HL-60 (cell line): ENCODE measurements at regions not wholly inside any gene's neighbourhood (a gene's known extent, or its start where the extent isn't known, plus 50 kb on each side); places are given as distances from the start of the nearest gene placed in this dataset.

Experiments used
- GABPA ChIP-seq: IDR thresholded peaks from 2 replicates; pipeline ENCODE4 v1.6.1; 2012; ENCODE audit warnings: low read depth
- POLR2AphosphoS5 ChIP-seq: IDR thresholded peaks from 2 replicates; pipeline ENCODE4 v1.6.1; 2012; ENCODE audit warnings: low read depth
- TF ChIP-seq, protein P1 (sequence below): IDR thresholded peaks from one replicate; pipeline ENCODE4 v1.5.1; 2011; ENCODE audit warnings: low read length, control low read depth, inconsistent platforms; ENCODE audit not compliant: insufficient read depth
- TF ChIP-seq, protein P2 (sequence below): IDR thresholded peaks from 2 replicates; pipeline ENCODE4 v1.6.1; 2012; ENCODE audit warnings: low read depth; ENCODE audit not compliant: insufficient replicate concordance

GRCh38 chr14:88986146-88986841 is 161.8 kb downstream of the TTC8 start:
- TF ChIP-seq, protein P1, sequence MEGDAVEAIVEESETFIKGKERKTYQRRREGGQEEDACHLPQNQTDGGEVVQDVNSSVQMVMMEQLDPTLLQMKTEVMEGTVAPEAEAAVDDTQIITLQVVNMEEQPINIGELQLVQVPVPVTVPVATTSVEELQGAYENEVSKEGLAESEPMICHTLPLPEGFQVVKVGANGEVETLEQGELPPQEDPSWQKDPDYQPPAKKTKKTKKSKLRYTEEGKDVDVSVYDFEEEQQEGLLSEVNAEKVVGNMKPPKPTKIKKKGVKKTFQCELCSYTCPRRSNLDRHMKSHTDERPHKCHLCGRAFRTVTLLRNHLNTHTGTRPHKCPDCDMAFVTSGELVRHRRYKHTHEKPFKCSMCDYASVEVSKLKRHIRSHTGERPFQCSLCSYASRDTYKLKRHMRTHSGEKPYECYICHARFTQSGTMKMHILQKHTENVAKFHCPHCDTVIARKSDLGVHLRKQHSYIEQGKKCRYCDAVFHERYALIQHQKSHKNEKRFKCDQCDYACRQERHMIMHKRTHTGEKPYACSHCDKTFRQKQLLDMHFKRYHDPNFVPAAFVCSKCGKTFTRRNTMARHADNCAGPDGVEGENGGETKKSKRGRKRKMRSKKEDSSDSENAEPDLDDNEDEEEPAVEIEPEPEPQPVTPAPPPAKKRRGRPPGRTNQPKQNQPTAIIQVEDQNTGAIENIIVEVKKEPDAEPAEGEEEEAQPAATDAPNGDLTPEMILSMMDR = no peak
- TF ChIP-seq POLR2AphosphoS5 (no peak), GABPA (no peak)
- TF ChIP-seq, protein P2, sequence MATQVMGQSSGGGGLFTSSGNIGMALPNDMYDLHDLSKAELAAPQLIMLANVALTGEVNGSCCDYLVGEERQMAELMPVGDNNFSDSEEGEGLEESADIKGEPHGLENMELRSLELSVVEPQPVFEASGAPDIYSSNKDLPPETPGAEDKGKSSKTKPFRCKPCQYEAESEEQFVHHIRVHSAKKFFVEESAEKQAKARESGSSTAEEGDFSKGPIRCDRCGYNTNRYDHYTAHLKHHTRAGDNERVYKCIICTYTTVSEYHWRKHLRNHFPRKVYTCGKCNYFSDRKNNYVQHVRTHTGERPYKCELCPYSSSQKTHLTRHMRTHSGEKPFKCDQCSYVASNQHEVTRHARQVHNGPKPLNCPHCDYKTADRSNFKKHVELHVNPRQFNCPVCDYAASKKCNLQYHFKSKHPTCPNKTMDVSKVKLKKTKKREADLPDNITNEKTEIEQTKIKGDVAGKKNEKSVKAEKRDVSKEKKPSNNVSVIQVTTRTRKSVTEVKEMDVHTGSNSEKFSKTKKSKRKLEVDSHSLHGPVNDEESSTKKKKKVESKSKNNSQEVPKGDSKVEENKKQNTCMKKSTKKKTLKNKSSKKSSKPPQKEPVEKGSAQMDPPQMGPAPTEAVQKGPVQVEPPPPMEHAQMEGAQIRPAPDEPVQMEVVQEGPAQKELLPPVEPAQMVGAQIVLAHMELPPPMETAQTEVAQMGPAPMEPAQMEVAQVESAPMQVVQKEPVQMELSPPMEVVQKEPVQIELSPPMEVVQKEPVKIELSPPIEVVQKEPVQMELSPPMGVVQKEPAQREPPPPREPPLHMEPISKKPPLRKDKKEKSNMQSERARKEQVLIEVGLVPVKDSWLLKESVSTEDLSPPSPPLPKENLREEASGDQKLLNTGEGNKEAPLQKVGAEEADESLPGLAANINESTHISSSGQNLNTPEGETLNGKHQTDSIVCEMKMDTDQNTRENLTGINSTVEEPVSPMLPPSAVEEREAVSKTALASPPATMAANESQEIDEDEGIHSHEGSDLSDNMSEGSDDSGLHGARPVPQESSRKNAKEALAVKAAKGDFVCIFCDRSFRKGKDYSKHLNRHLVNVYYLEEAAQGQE = no peak
